SK-N-SH treated with all-trans-retinoic acid at 6 μM for 48 hours (cell line): ENCODE measurements at regions not wholly inside any gene's neighbourhood (a gene's known extent, or its start where the extent isn't known, plus 50 kb on each side); places are given as distances from the start of the nearest gene placed in this dataset.

ENCODE experiments used
- ATAC-seq: fragments of 200-7000 bp; cut with Tn5 transposase; 3 replicates; pipeline ENCODE4 v1.9.1; 2020; ENCODE audit warnings: mild to moderate bottlenecking, moderate library complexity
- ARNTL ChIP-seq: fragments of 450-650 bp; formaldehyde crosslinking; IDR thresholded peaks from 2 replicates; pipeline ENCODE4 v1.5.0; 2020; ENCODE audit warnings: low read depth, mild to moderate bottlenecking, moderate library complexity, borderline replicate concordance
- BACH2 ChIP-seq: fragments of 250-450 bp; sonication (Bioruptor Pico); IDR thresholded peaks from 2 replicates; pipeline ENCODE4 v1.9.0; 2021; ENCODE audit warnings: mild to moderate bottlenecking, borderline replicate concordance
- CSDC2 ChIP-seq: fragments of 250-450 bp; sonication (Bioruptor Pico); IDR thresholded peaks from 2 replicates; pipeline ENCODE4 v1.5.0; 2020; ENCODE audit warnings: mild to moderate bottlenecking, moderate library complexity
- ESRRG ChIP-seq: fragments of 250-450 bp; sonication (Bioruptor Pico); IDR thresholded peaks from 2 replicates; pipeline ENCODE4 v1.6.1; 2021; ENCODE audit warnings: mild to moderate bottlenecking
- GLIS3 ChIP-seq: fragments of 250-450 bp; sonication (Bioruptor Pico); IDR thresholded peaks from 2 replicates; pipeline ENCODE4 v1.5.0; 2020; ENCODE audit warnings: mild to moderate bottlenecking, moderate library complexity
- ISL1 ChIP-seq: fragments of 250-450 bp; sonication (Bioruptor Pico); IDR thresholded peaks from 2 replicates; pipeline ENCODE4 v2.1.2; 2022; ENCODE audit warnings: mild to moderate bottlenecking, moderate library complexity
- OSR1 ChIP-seq: fragments of 250-450 bp; sonication (Bioruptor Pico); IDR thresholded peaks from 2 replicates; pipeline ENCODE4 v1.8.0; 2022; ENCODE audit warnings: moderate library complexity, mild to moderate bottlenecking, inconsistent platforms
- PPARA ChIP-seq: fragments of 250-450 bp; sonication (Bioruptor Pico); IDR thresholded peaks from 2 replicates; pipeline ENCODE4 v1.5.0; 2020; ENCODE audit warnings: mild to moderate bottlenecking, borderline replicate concordance
- RARB ChIP-seq: fragments of 250-450 bp; sonication (Bioruptor Pico); IDR thresholded peaks from 2 replicates; pipeline ENCODE4 v1.8.0; 2021; ENCODE audit warnings: mild to moderate bottlenecking, moderate library complexity
- SNAI2 ChIP-seq: fragments of 250-450 bp; sonication (Bioruptor Pico); IDR thresholded peaks from 2 replicates; pipeline ENCODE4 v1.5.0; 2020; ENCODE audit warnings: mild to moderate bottlenecking, moderate library complexity
- TCF4 ChIP-seq: fragments of 250-450 bp; sonication (Bioruptor Pico); IDR thresholded peaks from 2 replicates; pipeline ENCODE4 v1.8.0; 2021; ENCODE audit warnings: mild to moderate bottlenecking, moderate library complexity, borderline replicate concordance
- TOX ChIP-seq: fragments of 250-450 bp; sonication (Bioruptor Pico); IDR thresholded peaks from 2 replicates; pipeline ENCODE4 v1.8.0; 2021; ENCODE audit warnings: mild to moderate bottlenecking, moderate library complexity, borderline replicate concordance
- ZC3H10 ChIP-seq: fragments of 250-450 bp; sonication (Bioruptor Pico); IDR thresholded peaks from 2 replicates; pipeline ENCODE4 v1.5.1; 2021; ENCODE audit warnings: mild to moderate bottlenecking, moderate library complexity
- ZFP3 ChIP-seq: fragments of 250-450 bp; sonication (Bioruptor Pico); IDR thresholded peaks from 2 replicates; pipeline ENCODE4 v1.5.0; 2020; ENCODE audit warnings: mild to moderate bottlenecking, moderate library complexity
- ZFP30 ChIP-seq: fragments of 450-650 bp; formaldehyde crosslinking; IDR thresholded peaks from 2 replicates; pipeline ENCODE4 v1.5.0; 2022; ENCODE audit warnings: mild to moderate bottlenecking, moderate library complexity
- ZNF565 ChIP-seq: fragments of 450-650 bp; formaldehyde crosslinking; conservative IDR thresholded peaks from 2 replicates; pipeline ENCODE4 v1.5.0; 2020; ENCODE audit warnings: low read depth, mild to moderate bottlenecking, moderate library complexity
- ZNF70 ChIP-seq: fragments of 450-650 bp; formaldehyde crosslinking; IDR thresholded peaks from 2 replicates; pipeline ENCODE4 v1.5.0; 2020; ENCODE audit warnings: mild to moderate bottlenecking, moderate library complexity
- ZNF8 ChIP-seq: fragments of 450-650 bp; formaldehyde crosslinking; IDR thresholded peaks from 2 replicates; pipeline ENCODE4 v1.5.0; 2020; ENCODE audit warnings: mild to moderate bottlenecking, moderate library complexity
- TF ChIP-seq, protein P1 (sequence below): fragments of 250-450 bp; sonication (Bioruptor Pico); IDR thresholded peaks from 2 replicates; pipeline ENCODE4 v1.8.0; 2020; ENCODE audit warnings: mild to moderate bottlenecking, moderate library complexity, borderline replicate concordance
- TF ChIP-seq, protein P2 (sequence below): fragments of 250-450 bp; sonication (Bioruptor Pico); IDR thresholded peaks from 2 replicates; pipeline ENCODE4 v1.5.1; 2021; ENCODE audit warnings: mild to moderate bottlenecking, moderate library complexity
- TF ChIP-seq, protein P3 (sequence below): fragments of 250-450 bp; sonication (Bioruptor Pico); IDR thresholded peaks from 2 replicates; pipeline ENCODE4 v1.8.0; 2021; ENCODE audit warnings: low read depth, mild to moderate bottlenecking, moderate library complexity, borderline replicate concordance
- TF ChIP-seq, protein P4 (sequence below): fragments of 250-450 bp; sonication (Bioruptor Pico); IDR thresholded peaks from 2 replicates; pipeline ENCODE4 v1.5.1; 2020; ENCODE audit warnings: low read depth, mild to moderate bottlenecking, moderate library complexity
- TF ChIP-seq, protein P5 (sequence below): fragments of 250-450 bp; sonication (Bioruptor Pico); IDR thresholded peaks from 2 replicates; pipeline ENCODE4 v1.5.0; 2020; ENCODE audit warnings: mild to moderate bottlenecking, moderate library complexity

DNA sequence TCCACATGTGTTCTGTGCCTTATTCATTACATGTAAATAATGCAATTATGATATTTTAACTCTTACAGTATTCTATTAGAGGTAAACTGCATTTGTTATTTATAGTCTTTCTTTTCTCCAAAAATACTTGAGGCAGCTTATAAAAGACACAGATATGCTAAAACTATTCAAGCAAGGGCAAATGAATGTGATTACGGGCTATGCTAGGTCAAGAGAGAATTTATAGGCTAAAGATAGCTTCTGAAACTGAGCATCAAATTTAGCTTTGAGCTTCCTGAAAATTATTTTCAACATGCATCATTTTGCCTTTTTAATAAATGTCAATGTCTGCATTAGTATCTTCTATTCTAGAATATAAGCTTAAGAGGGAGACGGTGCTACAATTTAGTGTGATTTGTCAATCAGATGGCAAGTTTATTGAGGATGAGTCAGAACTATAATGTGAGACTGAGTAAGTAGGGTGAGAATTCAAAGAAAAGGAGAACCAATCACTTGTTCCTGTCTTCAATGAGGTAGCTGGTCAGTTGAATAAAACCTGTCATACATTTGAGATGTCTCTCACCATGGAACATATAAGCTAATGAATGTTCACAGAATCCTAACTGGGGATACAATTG, 669.4 kb upstream of the CITED2 start:
- no peak; the same call in 1 of the 2 replicates for TF ChIP-seq TOX (CRISPR knock-in tag)
- TF ChIP-seq ZNF565 (CRISPR knock-in tag): no peak
- TF ChIP-seq BACH2 (CRISPR knock-in tag): no peak
- TF ChIP-seq ZNF70 (CRISPR knock-in tag): no peak
- no peak for TF ChIP-seq ZFP30 (CRISPR knock-in tag)
- TF ChIP-seq, protein P1, sequence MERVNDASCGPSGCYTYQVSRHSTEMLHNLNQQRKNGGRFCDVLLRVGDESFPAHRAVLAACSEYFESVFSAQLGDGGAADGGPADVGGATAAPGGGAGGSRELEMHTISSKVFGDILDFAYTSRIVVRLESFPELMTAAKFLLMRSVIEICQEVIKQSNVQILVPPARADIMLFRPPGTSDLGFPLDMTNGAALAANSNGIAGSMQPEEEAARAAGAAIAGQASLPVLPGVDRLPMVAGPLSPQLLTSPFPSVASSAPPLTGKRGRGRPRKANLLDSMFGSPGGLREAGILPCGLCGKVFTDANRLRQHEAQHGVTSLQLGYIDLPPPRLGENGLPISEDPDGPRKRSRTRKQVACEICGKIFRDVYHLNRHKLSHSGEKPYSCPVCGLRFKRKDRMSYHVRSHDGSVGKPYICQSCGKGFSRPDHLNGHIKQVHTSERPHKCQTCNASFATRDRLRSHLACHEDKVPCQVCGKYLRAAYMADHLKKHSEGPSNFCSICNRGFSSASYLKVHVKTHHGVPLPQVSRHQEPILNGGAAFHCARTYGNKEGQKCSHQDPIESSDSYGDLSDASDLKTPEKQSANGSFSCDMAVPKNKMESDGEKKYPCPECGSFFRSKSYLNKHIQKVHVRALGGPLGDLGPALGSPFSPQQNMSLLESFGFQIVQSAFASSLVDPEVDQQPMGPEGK (CRISPR knock-in tag): no peak
- no peak for TF ChIP-seq ZNF8
- no peak for TF ChIP-seq SNAI2 (CRISPR knock-in tag)
- no peak for TF ChIP-seq CSDC2 (CRISPR knock-in tag)
- TF ChIP-seq, protein P2, sequence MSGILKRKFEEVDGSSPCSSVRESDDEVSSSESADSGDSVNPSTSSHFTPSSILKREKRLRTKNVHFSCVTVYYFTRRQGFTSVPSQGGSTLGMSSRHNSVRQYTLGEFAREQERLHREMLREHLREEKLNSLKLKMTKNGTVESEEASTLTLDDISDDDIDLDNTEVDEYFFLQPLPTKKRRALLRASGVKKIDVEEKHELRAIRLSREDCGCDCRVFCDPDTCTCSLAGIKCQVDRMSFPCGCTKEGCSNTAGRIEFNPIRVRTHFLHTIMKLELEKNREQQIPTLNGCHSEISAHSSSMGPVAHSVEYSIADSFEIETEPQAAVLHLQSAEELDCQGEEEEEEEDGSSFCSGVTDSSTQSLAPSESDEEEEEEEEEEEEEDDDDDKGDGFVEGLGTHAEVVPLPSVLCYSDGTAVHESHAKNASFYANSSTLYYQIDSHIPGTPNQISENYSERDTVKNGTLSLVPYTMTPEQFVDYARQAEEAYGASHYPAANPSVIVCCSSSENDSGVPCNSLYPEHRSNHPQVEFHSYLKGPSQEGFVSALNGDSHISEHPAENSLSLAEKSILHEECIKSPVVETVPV (CRISPR knock-in tag): no peak
- TF ChIP-seq, protein P3, sequence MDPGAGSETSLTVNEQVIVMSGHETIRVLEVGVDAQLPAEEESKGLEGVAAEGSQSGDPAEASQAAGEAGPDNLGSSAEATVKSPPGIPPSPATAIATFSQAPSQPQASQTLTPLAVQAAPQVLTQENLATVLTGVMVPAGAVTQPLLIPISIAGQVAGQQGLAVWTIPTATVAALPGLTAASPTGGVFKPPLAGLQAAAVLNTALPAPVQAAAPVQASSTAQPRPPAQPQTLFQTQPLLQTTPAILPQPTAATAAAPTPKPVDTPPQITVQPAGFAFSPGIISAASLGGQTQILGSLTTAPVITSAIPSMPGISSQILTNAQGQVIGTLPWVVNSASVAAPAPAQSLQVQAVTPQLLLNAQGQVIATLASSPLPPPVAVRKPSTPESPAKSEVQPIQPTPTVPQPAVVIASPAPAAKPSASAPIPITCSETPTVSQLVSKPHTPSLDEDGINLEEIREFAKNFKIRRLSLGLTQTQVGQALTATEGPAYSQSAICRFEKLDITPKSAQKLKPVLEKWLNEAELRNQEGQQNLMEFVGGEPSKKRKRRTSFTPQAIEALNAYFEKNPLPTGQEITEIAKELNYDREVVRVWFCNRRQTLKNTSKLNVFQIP (CRISPR knock-in tag): no peak
- no peak for TF ChIP-seq OSR1
- ATAC-seq: peak; percentile 64

DNA sequence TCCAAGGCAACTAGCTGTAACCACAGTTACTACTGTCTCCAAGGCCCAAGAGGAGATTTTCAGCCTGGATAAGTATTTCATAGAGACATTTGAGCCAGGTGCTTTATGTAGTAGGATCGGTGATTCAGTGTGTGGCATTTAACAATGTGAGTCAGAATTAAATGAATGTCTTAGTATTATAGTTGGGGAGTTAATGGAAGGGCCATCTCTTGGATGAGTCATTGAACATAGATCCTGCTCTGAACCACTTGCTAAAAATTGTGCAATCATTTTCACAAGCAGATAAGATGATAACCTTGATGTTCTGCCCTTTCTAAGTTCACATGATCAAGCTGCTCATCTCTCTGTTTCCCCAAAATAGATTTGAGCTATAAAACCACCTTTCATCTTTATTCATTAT, 668.9 kb upstream of the CITED2 start:
- ATAC-seq: peak; percentile 95
- TF ChIP-seq CSDC2 (CRISPR knock-in tag): no peak
- TF ChIP-seq PPARA (CRISPR knock-in tag): no peak
- TF ChIP-seq BACH2 (CRISPR knock-in tag): no peak
- TF ChIP-seq ZC3H10 (CRISPR knock-in tag): peak; percentile 68
- TF ChIP-seq, protein P2 (CRISPR knock-in tag): no peak
- TF ChIP-seq, protein P3 (CRISPR knock-in tag): no peak
- TF ChIP-seq TCF4: no peak
- TF ChIP-seq ZFP3 (CRISPR knock-in tag): 0 out of 2 replicates have a peak, but pooled peaks have one; percentile 17
- TF ChIP-seq ARNTL: no peak
- TF ChIP-seq ZNF565 (CRISPR knock-in tag): no peak
- TF ChIP-seq, protein P1 (CRISPR knock-in tag): peak; percentile 67; the same call in 1 of the 2 replicates
- peak; percentile 95 for TF ChIP-seq ISL1 (CRISPR knock-in tag)
- TF ChIP-seq ZFP30 (CRISPR knock-in tag): no peak
- TF ChIP-seq TOX (CRISPR knock-in tag): peak; percentile 48; the same call in 1 of the 2 replicates
- TF ChIP-seq SNAI2 (CRISPR knock-in tag): no peak
- TF ChIP-seq, protein P4, sequence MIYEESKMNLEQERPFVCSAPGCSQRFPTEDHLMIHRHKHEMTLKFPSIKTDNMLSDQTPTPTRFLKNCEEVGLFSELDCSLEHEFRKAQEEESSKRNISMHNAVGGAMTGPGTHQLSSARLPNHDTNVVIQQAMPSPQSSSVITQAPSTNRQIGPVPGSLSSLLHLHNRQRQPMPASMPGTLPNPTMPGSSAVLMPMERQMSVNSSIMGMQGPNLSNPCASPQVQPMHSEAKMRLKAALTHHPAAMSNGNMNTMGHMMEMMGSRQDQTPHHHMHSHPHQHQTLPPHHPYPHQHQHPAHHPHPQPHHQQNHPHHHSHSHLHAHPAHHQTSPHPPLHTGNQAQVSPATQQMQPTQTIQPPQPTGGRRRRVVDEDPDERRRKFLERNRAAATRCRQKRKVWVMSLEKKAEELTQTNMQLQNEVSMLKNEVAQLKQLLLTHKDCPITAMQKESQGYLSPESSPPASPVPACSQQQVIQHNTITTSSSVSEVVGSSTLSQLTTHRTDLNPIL (CRISPR knock-in tag): no peak
- no peak for TF ChIP-seq ZNF70 (CRISPR knock-in tag)
- no peak for TF ChIP-seq OSR1
- no peak for TF ChIP-seq RARB (CRISPR knock-in tag)
- no peak for TF ChIP-seq GLIS3 (CRISPR knock-in tag)
- TF ChIP-seq ESRRG (CRISPR knock-in tag): no peak
- no peak; the same call in 1 of the 2 replicates for TF ChIP-seq ZNF8
- TF ChIP-seq, protein P5, sequence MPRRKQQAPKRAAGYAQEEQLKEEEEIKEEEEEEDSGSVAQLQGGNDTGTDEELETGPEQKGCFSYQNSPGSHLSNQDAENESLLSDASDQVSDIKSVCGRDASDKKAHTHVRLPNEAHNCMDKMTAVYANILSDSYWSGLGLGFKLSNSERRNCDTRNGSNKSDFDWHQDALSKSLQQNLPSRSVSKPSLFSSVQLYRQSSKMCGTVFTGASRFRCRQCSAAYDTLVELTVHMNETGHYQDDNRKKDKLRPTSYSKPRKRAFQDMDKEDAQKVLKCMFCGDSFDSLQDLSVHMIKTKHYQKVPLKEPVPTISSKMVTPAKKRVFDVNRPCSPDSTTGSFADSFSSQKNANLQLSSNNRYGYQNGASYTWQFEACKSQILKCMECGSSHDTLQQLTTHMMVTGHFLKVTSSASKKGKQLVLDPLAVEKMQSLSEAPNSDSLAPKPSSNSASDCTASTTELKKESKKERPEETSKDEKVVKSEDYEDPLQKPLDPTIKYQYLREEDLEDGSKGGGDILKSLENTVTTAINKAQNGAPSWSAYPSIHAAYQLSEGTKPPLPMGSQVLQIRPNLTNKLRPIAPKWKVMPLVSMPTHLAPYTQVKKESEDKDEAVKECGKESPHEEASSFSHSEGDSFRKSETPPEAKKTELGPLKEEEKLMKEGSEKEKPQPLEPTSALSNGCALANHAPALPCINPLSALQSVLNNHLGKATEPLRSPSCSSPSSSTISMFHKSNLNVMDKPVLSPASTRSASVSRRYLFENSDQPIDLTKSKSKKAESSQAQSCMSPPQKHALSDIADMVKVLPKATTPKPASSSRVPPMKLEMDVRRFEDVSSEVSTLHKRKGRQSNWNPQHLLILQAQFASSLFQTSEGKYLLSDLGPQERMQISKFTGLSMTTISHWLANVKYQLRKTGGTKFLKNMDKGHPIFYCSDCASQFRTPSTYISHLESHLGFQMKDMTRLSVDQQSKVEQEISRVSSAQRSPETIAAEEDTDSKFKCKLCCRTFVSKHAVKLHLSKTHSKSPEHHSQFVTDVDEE (CRISPR knock-in tag): no peak
